ACC112 (cell line): ENCODE measurements at regions not wholly inside any gene's neighbourhood (a gene's known extent, or its start where the extent isn't known, plus 50 kb on each side); places are given as distances from the start of the nearest gene placed in this dataset.
"Not testable (repeated sequence)": the region's sequence is repeated elsewhere in the genome, so short reads cannot be mapped to it uniquely, and the experiment has no call there.

Source experiments
- H2AFZ ChIP-seq: fragments of 200-600 bp; sonication (generic); one replicate; pipeline ENCODE4 v1.6.0; 2017; ENCODE audit warnings: antibody characterized with exemption, low read length; ENCODE audit not compliant: unreplicated experiment
- H3K27ac ChIP-seq: fragments of 200-600 bp; sonication (generic); 2 replicates; pipeline ENCODE4 v1.5.1; 2014; ENCODE audit warnings: low read depth, mild to moderate bottlenecking, antibody characterized with exemption, low read length, moderate library complexity
- H3K27me3 ChIP-seq: fragments of 200-600 bp; sonication (generic); 2 replicates; pipeline ENCODE4 v1.6.1; 2014; ENCODE audit warnings: mild to moderate bottlenecking, antibody characterized with exemption, low read length, moderate library complexity, mixed read lengths; ENCODE audit not compliant: insufficient read depth
- H3K36me3 ChIP-seq: fragments of 200-600 bp; sonication (generic); 2 replicates; pipeline ENCODE4 v1.6.1; 2016; ENCODE audit warnings: mild to moderate bottlenecking, antibody characterized with exemption, low read length, moderate library complexity, mixed read lengths; ENCODE audit not compliant: insufficient read depth
- H3K4me1 ChIP-seq: fragments of 200-600 bp; sonication (generic); one replicate; pipeline ENCODE4 v1.6.1; 2016; ENCODE audit warnings: low read length, mixed read lengths; ENCODE audit not compliant: insufficient read depth, unreplicated experiment, control insufficient read depth
- H3K4me3 ChIP-seq: fragments of 200-600 bp; sonication (generic); 2 replicates; pipeline ENCODE4 v1.5.1; 2014; ENCODE audit warnings: mild to moderate bottlenecking, low read depth, low read length
- H3K79me2 ChIP-seq: fragments of 200-600 bp; sonication (generic); one replicate; pipeline ENCODE4 v1.6.0; 2016; ENCODE audit warnings: low read length; ENCODE audit not compliant: control insufficient read depth, unreplicated experiment, insufficient read depth

GRCh38 chr10:78222096-78222790 lies 188.6 kb downstream of the RPS24 start:
- Histone ChIP-seq H3K4me3 (no peak overlapping the region), H3K4me1 (peaks cover 10% of the 10 kb centered on the region), H3K27ac (no peak overlapping the region), H3K79me2 (no peaks in the 10 kb centered on the region), H3K27me3 (no peaks in the 10 kb centered on the region), H2AFZ (no peak overlapping the region), H3K36me3 (no peaks in the 10 kb centered on the region)

- no peaks in the 10 kb centered on the region for H3K79me2 ChIP-seq
- no peak overlapping the region for H2AFZ ChIP-seq
- no peak overlapping the region for H3K4me3 ChIP-seq
- H3K27ac ChIP-seq = no peak overlapping the region
- H3K4me1 ChIP-seq = peaks cover 10% of the 10 kb centered on the region
- H3K27me3 ChIP-seq = no peaks in the 10 kb centered on the region
- H3K36me3 ChIP-seq = no peaks in the 10 kb centered on the region
These were observed 189.4 kb downstream of the RPS24 start for GRCh38 chr10:78223088-78223487.

- Histone ChIP-seq H3K36me3 (no peaks in the 10 kb centered on the region), H3K4me3 (no peak overlapping the region), H2AFZ (no peak overlapping the region), H3K79me2 (no peaks in the 10 kb centered on the region), H3K27me3 (no peaks in the 10 kb centered on the region), H3K4me1 (peaks cover 10% of the 10 kb centered on the region), H3K27ac (no peak overlapping the region)
These were observed 190.9 kb downstream of the RPS24 start for GRCh38 chr10:78224602-78225001.

- Histone ChIP-seq H3K79me2 (no peaks in the 10 kb centered on the region), H3K36me3 (no peaks in the 10 kb centered on the region), H3K27me3 (no peaks in the 10 kb centered on the region), H2AFZ (no peak overlapping the region), H3K4me1 (peaks cover 10% of the 10 kb centered on the region), H3K27ac (no peak overlapping the region), H3K4me3 (no peak overlapping the region)
These were observed 191.9 kb downstream of the RPS24 start for GRCh38 chr10:78225594-78225993.

- H3K4me3 ChIP-seq = no peak overlapping the region
- H3K4me1 ChIP-seq = peaks cover 8% of the 10 kb centered on the region
- no peak overlapping the region for H2AFZ ChIP-seq
- H3K27ac ChIP-seq = no peak overlapping the region
- no peaks in the 10 kb centered on the region for H3K27me3 ChIP-seq
- no peaks in the 10 kb centered on the region for H3K36me3 ChIP-seq
- no peaks in the 10 kb centered on the region for H3K79me2 ChIP-seq
These were observed 195.8 kb downstream of the RPS24 start for GRCh38 chr10:78229489-78229888.

GRCh38 chr10:78229950-78230675 lies 196.4 kb downstream of the RPS24 start:
- H3K4me1 ChIP-seq = peaks cover 2% of the 10 kb centered on the region
- H3K36me3 ChIP-seq = no peaks in the 10 kb centered on the region
- H3K4me3 ChIP-seq = no peak overlapping the region
- H3K27ac ChIP-seq = no peak overlapping the region
- no peaks in the 10 kb centered on the region for H3K27me3 ChIP-seq
- H2AFZ ChIP-seq = no peak overlapping the region
- H3K79me2 ChIP-seq = no peaks in the 10 kb centered on the region

- Histone ChIP-seq H2AFZ (no peak overlapping the region), H3K4me3 (no peak overlapping the region), H3K79me2 (no peaks in the 10 kb centered on the region), H3K27me3 (no peaks in the 10 kb centered on the region), H3K27ac (no peak overlapping the region), H3K36me3 (no peaks in the 10 kb centered on the region), H3K4me1 (no peaks in the 10 kb centered on the region)
These were observed 197.7 kb downstream of the RPS24 start for GRCh38 chr10:78231327-78231726.

GRCh38 chr10:78231939-78232338 lies 198.3 kb downstream of the RPS24 start:
- H3K27ac ChIP-seq = no peak overlapping the region
- no peaks in the 10 kb centered on the region for H3K4me1 ChIP-seq
- no peak overlapping the region for H2AFZ ChIP-seq
- H3K36me3 ChIP-seq = no peaks in the 10 kb centered on the region
- no peak overlapping the region for H3K4me3 ChIP-seq
- no peaks in the 10 kb centered on the region for H3K79me2 ChIP-seq
- no peaks in the 10 kb centered on the region for H3K27me3 ChIP-seq

- no peaks in the 10 kb centered on the region for H3K27me3 ChIP-seq
- no peak overlapping the region for H3K4me3 ChIP-seq
- H3K4me1 ChIP-seq = no peaks in the 10 kb centered on the region
- no peak overlapping the region for H2AFZ ChIP-seq
- no peaks in the 10 kb centered on the region for H3K79me2 ChIP-seq
- H3K27ac ChIP-seq = no peak overlapping the region
- no peaks in the 10 kb centered on the region for H3K36me3 ChIP-seq
These were observed 202.9 kb downstream of the RPS24 start for GRCh38 chr10:78236416-78237015.

GRCh38 chr10:78237951-78238350 lies 204.3 kb downstream of the RPS24 start:
- H3K4me1 ChIP-seq, H2AFZ ChIP-seq, H3K79me2 ChIP-seq, H3K27me3 ChIP-seq, H3K27ac ChIP-seq, H3K4me3 ChIP-seq, H3K36me3 ChIP-seq: not testable (repeated sequence)

GRCh38 chr10:78247266-78247665 lies 213.6 kb downstream of the RPS24 start:
- H2AFZ ChIP-seq = no peak overlapping the region
- no peak overlapping the region for H3K27ac ChIP-seq
- no peaks in the 10 kb centered on the region for H3K27me3 ChIP-seq
- no peak overlapping the region for H3K4me3 ChIP-seq
- peaks cover 15% of the 10 kb centered on the region for H3K4me1 ChIP-seq
- H3K79me2 ChIP-seq = no peaks in the 10 kb centered on the region
- no peaks in the 10 kb centered on the region for H3K36me3 ChIP-seq
